IMR-90 (cell line): ENCODE measurements at regions not wholly inside any gene's neighbourhood (a gene's known extent, or its start where the extent isn't known, plus 50 kb on each side); places are given as distances from the start of the nearest gene placed in this dataset.
"Not testable (repeated sequence)": the region's sequence is repeated elsewhere in the genome, so short reads cannot be mapped to it uniquely, and the experiment has no call there.

ENCODE experiments used
- ATAC-seq: fragments of 200-7000 bp; cut with Tn5 transposase; 2 replicates; pipeline ENCODE4 v1.9.1; 2020; ENCODE audit warnings: low read depth, mild to moderate bottlenecking, moderate library complexity
- BruUV-seq: library from RNA; stranded (reverse); fragments of 400-500 nt; replicated peaks from 2 replicates; lab custom pipeline; 2021; lab: Mats Ljungman, UMichigan
- CTCF ChIA-PET: fragments of 300-600 bp; formaldehyde crosslinking; extraction: SDS; loops from one replicate; lab custom pipeline; 2021; ENCODE audit warnings: antibody characterized with exemption; lab: Yijun Ruan, JAX
- POLR2A ChIA-PET: fragments of 300-600 bp; sonication (Branson Sonifier 250); formaldehyde crosslinking; loops from one replicate; lab custom pipeline; 2022; ENCODE audit warnings: antibody characterized with exemption; ENCODE audit not compliant: unreplicated experiment; lab: Charles Lee
- DNase-seq: peaks from one replicate; pipeline ENCODE4 v3.0.0; 2013
- H2AFZ ChIP-seq: replicated peaks from 2 replicates; pipeline ENCODE3; 2013; ENCODE audit warnings: low read length, mild to moderate bottlenecking; ENCODE audit not compliant: poor library complexity
- H2AK5ac ChIP-seq: 2 replicates; pipeline ENCODE4 v1.6.1; 2013; ENCODE audit warnings: low read depth, low read length, inconsistent platforms
- H2AK9ac ChIP-seq: replicated peaks from 2 replicates; pipeline ENCODE3; 2013; ENCODE audit warnings: mild to moderate bottlenecking, low read depth, low read length, moderate library complexity; ENCODE audit not compliant: poor library complexity
- H2BK120ac ChIP-seq: 2 replicates; pipeline ENCODE4 v1.6.1; 2013; ENCODE audit warnings: low read depth, low read length, inconsistent platforms
- H2BK15ac ChIP-seq: 3 replicates; pipeline ENCODE4 v1.6.1; 2013; ENCODE audit warnings: low read depth, low read length, inconsistent platforms
- H2BK20ac ChIP-seq: 2 replicates; pipeline ENCODE4 v1.6.1; 2013; ENCODE audit warnings: low read depth, mild to moderate bottlenecking, inconsistent platforms, low read length, moderate library complexity
- H2BK5ac ChIP-seq: 2 replicates; pipeline ENCODE4 v1.6.1; 2013; ENCODE audit warnings: mild to moderate bottlenecking, low read depth, low read length, inconsistent platforms; ENCODE audit not compliant: poor library complexity, severe bottlenecking
- H3K14ac ChIP-seq: replicated peaks from 2 replicates; pipeline ENCODE4 v1.6.1; 2013; ENCODE audit warnings: low read depth, low read length, inconsistent platforms
- H3K18ac ChIP-seq: 2 replicates; pipeline ENCODE4 v1.6.1; 2013; ENCODE audit warnings: low read depth, low read length, control low read depth
- H3K23ac ChIP-seq: 2 replicates; pipeline ENCODE4 v1.6.1; 2013; ENCODE audit warnings: low read depth, low read length, inconsistent platforms
- H3K27ac ChIP-seq: 2 replicates; pipeline ENCODE4 v1.5.1; 2013; ENCODE audit warnings: mild to moderate bottlenecking, control low read depth, low read length; ENCODE audit not compliant: insufficient read depth
- H3K27me3 ChIP-seq: 2 replicates; pipeline ENCODE4 v1.6.1; 2013; ENCODE audit warnings: low read length; ENCODE audit not compliant: control insufficient read depth, insufficient read depth
- H3K36me3 ChIP-seq: 2 replicates; pipeline ENCODE4 v1.6.1; 2013; ENCODE audit warnings: low read length, mixed read lengths; ENCODE audit not compliant: control insufficient read depth, insufficient read depth
- H3K4ac ChIP-seq: 2 replicates; pipeline ENCODE4 v1.6.1; 2013; ENCODE audit warnings: low read depth, low read length, inconsistent platforms
- H3K4me1 ChIP-seq: 2 replicates; pipeline ENCODE4 v1.6.1; 2013; ENCODE audit warnings: low read length, mixed read lengths; ENCODE audit not compliant: control insufficient read depth, insufficient read depth
- H3K4me2 ChIP-seq: 2 replicates; pipeline ENCODE4 v1.6.1; 2013; ENCODE audit warnings: low read depth, mild to moderate bottlenecking, control low read depth, low read length, moderate library complexity
- H3K4me3 ChIP-seq: 2 replicates; pipeline ENCODE4 v1.5.1; 2013; ENCODE audit warnings: low read depth, mild to moderate bottlenecking, control low read depth, low read length, moderate library complexity; ENCODE audit not compliant: insufficient read depth
- H3K56ac ChIP-seq: 2 replicates; pipeline ENCODE4 v1.6.1; 2013; ENCODE audit warnings: low read length, inconsistent platforms; ENCODE audit not compliant: insufficient read depth; ENCODE audit errors: extremely low read depth
- H3K79me1 ChIP-seq, 2 experiments: 2 replicates each; pipeline ENCODE4 v1.6.1; 2013; ENCODE audit warnings: low read length in 2 of 2, inconsistent platforms in 1 of 2, low read depth in 1 of 2
- H3K9ac ChIP-seq: 2 replicates; pipeline ENCODE4 v1.6.1; 2013; ENCODE audit warnings: low read depth, low read length, control low read depth
- H3K9me1 ChIP-seq: 2 replicates; pipeline ENCODE4 v1.6.1; 2013; ENCODE audit warnings: low read length, inconsistent platforms; ENCODE audit not compliant: insufficient read depth
- H3K9me3 ChIP-seq: 2 replicates; pipeline ENCODE4 v1.6.1; 2013; ENCODE audit warnings: low read length; ENCODE audit not compliant: control insufficient read depth, insufficient read depth
- H4K20me1 ChIP-seq: 2 replicates; pipeline ENCODE4 v1.6.1; 2013; ENCODE audit warnings: low read length, inconsistent platforms; ENCODE audit not compliant: insufficient read depth
- H4K5ac ChIP-seq: 2 replicates; pipeline ENCODE4 v1.6.1; 2013; ENCODE audit warnings: mild to moderate bottlenecking, low read depth, low read length, control low read depth
- H4K8ac ChIP-seq, 2 experiments: 2 replicates each; pipeline ENCODE4 v1.6.1; 2013; ENCODE audit warnings: low read depth in 2 of 2, low read length in 2 of 2, control low read depth in 1 of 2, inconsistent platforms in 1 of 2
- H4K91ac ChIP-seq: 2 replicates; pipeline ENCODE4 v1.6.1; 2013; ENCODE audit warnings: low read depth, low read length, inconsistent platforms; ENCODE audit not compliant: insufficient read depth
- WGBS, 2 experiments: methylation state at CpG; one replicate each; pipeline versions ENCODE4 v1.1.5 to v1.1.7; 2013; ENCODE audit warnings: missing lambda C conversion rate in 2 of 2; ENCODE audit not compliant: insufficient read length in 1 of 2; ENCODE audit errors: extremely low coverage in 2 of 2; 5-methylcytosine and 5-hydroxymethylcytosine counted together
- dilution Hi-C: fragments of 300-500 bp; cut with HindIII; formaldehyde crosslinking; loops from one replicate; pipeline ENCODE4 v1.14.3; 2018; ENCODE audit warnings: low sequenced_read_pairs; ENCODE audit not compliant: unreplicated experiment
- in situ Hi-C: fragments of 300-500 bp; cut with MboI; formaldehyde crosslinking; loops from 3 replicates; pipeline ENCODE4 v1.14.3; 2019; ENCODE audit warnings: low sequenced_read_pairs, inconsistent platforms, mixed read lengths
- intact Hi-C: fragments of 100-400 bp; cut with micrococcal nuclease; formaldehyde crosslinking; loops from 2 replicates; pipeline ENCODE4 v1.10.0; 2022

DNA sequence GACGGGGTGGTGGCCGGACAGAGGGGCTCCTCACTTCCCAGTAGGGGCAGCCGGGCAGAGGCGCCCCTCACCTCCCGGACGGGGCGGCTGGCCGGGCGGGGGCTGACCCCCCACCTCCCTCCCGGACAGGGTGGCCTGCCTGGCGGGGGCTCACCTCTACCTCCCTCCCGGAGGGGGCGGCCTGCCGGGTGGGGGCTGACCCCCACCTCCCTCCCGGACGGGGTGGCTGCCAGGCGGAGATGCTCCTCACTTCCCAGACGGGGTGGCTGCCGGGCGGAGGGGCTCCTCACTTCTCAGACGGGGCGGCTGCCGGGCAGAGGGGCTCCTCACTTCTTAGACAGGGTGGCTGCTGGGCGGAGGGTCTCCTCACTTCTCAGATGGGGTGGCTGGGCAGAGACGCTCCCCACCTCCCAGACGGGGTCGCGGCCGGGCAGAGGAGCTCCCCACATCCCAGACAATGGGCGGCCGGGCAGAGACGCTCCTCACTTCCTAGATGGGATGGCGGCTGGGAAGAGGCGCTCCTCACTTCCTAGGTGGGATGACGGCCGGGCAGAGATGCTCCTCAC is 239.8 kb downstream of the AASDHPPT start:
- POLR2A ChIA-PET, intact Hi-C loops: not testable (repeated sequence)

More for the DNA sequence above, 239.8 kb downstream of the AASDHPPT start:
- H2AFZ ChIP-seq, H3K9me1 ChIP-seq, H2BK120ac ChIP-seq, H3K23ac ChIP-seq, ATAC-seq, H3K9ac ChIP-seq, H3K27ac ChIP-seq, H3K79me1 ChIP-seq, dilution Hi-C loops, H4K5ac ChIP-seq, H2AK5ac ChIP-seq, H3K4me2 ChIP-seq, H3K14ac ChIP-seq, H3K9me3 ChIP-seq, H2BK15ac ChIP-seq, H3K36me3 ChIP-seq, in situ Hi-C loops, H2AK9ac ChIP-seq, H2BK20ac ChIP-seq, H4K20me1 ChIP-seq, DNase-seq, H3K4ac ChIP-seq, BruUV-seq, H3K27me3 ChIP-seq, CTCF ChIA-PET, H4K91ac ChIP-seq, H3K56ac ChIP-seq, H3K18ac ChIP-seq, H3K4me1 ChIP-seq, H2BK5ac ChIP-seq, H3K4me3 ChIP-seq, H4K8ac ChIP-seq: not testable (repeated sequence)
- 98% methylated on average over 14 of the region's 36 CpGs; no CpG with 5 or more reads in 1 of the 2 experiments for WGBS, 2 experiments
